HG03097 (cell line): ENCODE measurements at regions not wholly inside any gene's neighbourhood (a gene's known extent, or its start where the extent isn't known, plus 50 kb on each side); places are given as distances from the start of the nearest gene placed in this dataset.
"Not testable (repeated sequence)": the region's sequence is repeated elsewhere in the genome, so short reads cannot be mapped to it uniquely, and the experiment has no call there.

Experiments used
- ATAC-seq: cut with Tn5 transposase; IDR thresholded peaks from one replicate; pipeline ENCODE4 v1.9.1; 2021; ENCODE audit not compliant: unreplicated experiment, low FRiP score

- not testable (repeated sequence) for ATAC-seq
Observed at GRCh38 chr11:49817705-49818430, 134.3 kb upstream of the OR4C13 start.

DNA sequence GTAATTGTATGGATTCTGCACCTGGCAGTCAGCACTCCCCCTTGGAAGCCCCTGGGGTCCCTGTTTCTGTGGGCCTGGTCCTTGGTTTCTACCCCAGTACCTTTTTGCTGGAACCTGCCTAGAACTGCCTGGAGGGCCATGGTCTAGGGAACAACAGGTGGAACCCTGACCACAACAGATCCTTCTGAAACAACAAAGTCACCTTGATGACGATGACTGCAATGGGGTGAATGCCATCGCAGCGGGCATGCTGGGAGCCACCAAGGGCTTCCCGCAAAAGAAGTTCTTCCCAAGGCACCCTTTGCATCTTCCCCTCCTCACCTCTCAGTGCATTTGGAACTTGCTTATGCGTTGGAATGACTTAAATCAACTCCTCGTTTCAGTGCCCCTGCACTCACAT is 129.0 kb upstream of the OR4C13 start:
- not testable (repeated sequence) for ATAC-seq

DNA sequence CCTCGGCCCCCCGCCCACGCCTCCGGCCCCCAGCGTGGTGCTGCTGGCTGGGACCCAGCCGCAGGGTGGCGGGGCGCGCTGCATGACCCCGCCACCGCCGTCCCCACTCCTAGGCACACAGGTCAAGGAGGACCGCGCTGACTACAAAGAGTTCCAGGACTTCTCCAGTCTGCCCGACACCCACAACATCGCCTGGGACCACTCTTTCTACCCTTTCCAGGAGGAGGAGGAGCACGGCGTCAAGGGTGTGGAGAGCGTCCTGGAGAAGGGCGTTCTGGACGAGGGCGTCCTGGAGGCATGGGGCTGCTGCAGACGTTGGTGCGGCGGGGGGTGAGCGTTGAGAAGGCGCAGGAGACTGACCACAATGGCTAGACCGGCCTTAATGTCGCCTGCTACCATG is 101.7 kb upstream of the OR4C13 start:
- not testable (repeated sequence) for ATAC-seq

GRCh38 chr11:49851511-49851910 is 100.7 kb upstream of the OR4C13 start:
- ATAC-seq, result no peak

GRCh38 chr11:49851971-49852389 is 100.2 kb upstream of the OR4C13 start:
- ATAC-seq, result no peak

DNA sequence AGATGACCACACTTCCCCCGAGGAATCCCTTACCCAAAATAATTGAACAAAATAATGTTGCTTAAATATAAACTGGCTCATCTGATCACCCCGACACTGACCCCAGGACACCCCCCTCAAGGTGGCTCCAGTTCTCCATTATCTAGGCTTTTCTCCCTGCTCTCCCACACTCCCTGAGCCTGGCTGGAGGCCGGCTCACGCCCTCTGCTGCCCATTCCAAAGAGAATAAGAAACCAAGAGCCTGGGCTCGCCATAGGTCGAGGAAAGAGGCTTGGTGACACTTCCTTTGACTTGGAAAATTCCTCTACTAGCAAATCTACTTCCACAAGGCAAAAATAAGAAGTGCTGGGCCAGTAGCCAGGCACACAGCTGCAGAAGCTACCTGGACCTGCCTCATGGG is 63.3 kb upstream of the OR4C13 start:
- not testable (repeated sequence) for ATAC-seq

DNA sequence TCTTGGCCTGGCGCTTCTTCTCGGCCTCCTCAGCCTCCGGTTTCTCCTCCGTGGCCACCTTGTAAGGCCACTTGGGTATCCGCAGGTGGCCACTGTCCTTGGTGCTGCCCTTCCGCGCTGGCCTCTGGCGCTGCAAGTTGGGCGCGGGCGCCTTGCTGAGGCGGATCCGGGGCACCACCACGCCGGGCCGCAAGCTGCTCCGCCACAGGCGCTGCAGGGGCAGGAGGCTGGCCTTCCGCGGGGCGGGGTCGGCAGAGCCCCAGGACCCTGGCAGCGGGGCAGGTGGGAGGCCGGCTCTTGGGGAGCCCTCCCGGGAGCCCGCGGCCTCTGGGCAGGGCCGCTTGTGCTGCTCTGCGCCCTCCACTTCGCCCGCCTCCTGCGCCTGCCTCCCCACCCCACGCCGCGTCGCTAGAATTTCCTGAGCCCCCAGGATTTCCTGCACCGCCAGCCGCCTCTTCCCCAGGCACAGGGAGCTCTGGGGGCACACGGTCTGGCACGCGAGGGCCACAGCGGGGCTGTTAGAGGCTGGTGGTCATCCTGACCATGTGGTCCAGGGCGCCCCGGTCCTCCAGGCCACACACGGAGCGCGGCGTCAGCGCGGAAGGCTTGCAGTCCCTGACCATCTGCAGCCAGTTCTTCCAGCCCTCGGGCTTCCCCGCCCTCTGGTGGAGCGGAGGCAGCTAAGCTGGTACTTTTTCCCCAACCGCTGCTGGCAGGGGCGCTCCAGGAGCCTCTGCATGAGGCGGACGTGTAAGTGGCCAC is 60.1 kb upstream of the OR4C13 start:
- not testable (repeated sequence) for ATAC-seq

GRCh38 chr11:49893442-49893841 is 58.7 kb upstream of the OR4C13 start:
- ATAC-seq, result not testable (repeated sequence)
